ENCODE measurements at regions not wholly inside any gene's neighbourhood (a gene's known extent, or its start where the extent isn't known, plus 50 kb on each side); places are given as distances from the start of the nearest gene placed in this dataset.
"Not testable (repeated sequence)": the region's sequence is repeated elsewhere in the genome, so short reads cannot be mapped to it uniquely, and the experiment has no call there.

- Mint-ChIP-seq H3K9me3 (no peaks in the 10 kb centered on the region), H3K27me3 (peaks cover 0 to 8% (median 0%) of the 10 kb centered on the region in 3 donors), H3K4me3 (no peak overlapping the region), H3K36me3 (no peaks in the 10 kb centered on the region), H3K4me1 (no peaks in the 10 kb centered on the region), H3K27ac (no peak overlapping the region)
- DNase-seq (no peak), ATAC-seq (ENCODE audit: low read depth in 2 of 2) (no peak)
Observed at GRCh38 chr2:58407487-58407886, 166.4 kb upstream of the FANCL start.

GRCh38 chr2:58405341-58405740, 164.2 kb upstream of the FANCL start:
- H3K4me3 Mint-ChIP-seq: no peak overlapping the region
- H3K9me3 Mint-ChIP-seq: no peaks in the 10 kb centered on the region

GRCh38 chr2:58401936-58402335, 160.8 kb upstream of the FANCL start:
- no peak overlapping the region for H3K4me3 Mint-ChIP-seq
- ATAC-seq (ENCODE audit: low read depth in 2 of 2) (no peak), DNase-seq (no peak)
- H3K4me1 Mint-ChIP-seq: no peaks in the 10 kb centered on the region
- H3K27ac Mint-ChIP-seq: no peak overlapping the region
- peaks cover 0 to 1% (median 0%) of the 10 kb centered on the region in 3 donors for H3K27me3 Mint-ChIP-seq
- H3K36me3 Mint-ChIP-seq: no peaks in the 10 kb centered on the region
- H3K9me3 Mint-ChIP-seq: no peaks in the 10 kb centered on the region

More at GRCh38 chr2:58405341-58405740, 164.2 kb upstream of the FANCL start:
- ATAC-seq (ENCODE audit: low read depth in 2 of 2): no peak
- H3K27me3 Mint-ChIP-seq: peaks cover 0 to 8% (median 0%) of the 10 kb centered on the region in 3 donors
- DNase-seq: no peak
- H3K27ac Mint-ChIP-seq: no peak overlapping the region
- H3K36me3 Mint-ChIP-seq: no peaks in the 10 kb centered on the region
- no peaks in the 10 kb centered on the region for H3K4me1 Mint-ChIP-seq

- no peak overlapping the region for H3K27ac Mint-ChIP-seq
- H3K4me3 Mint-ChIP-seq: no peak overlapping the region
- peaks cover 11 to 15% (median 12%) of the 10 kb centered on the region in 3 donors for H3K27me3 Mint-ChIP-seq
- no peaks in the 10 kb centered on the region for H3K36me3 Mint-ChIP-seq
- peaks cover 0 to 3% (median 0%) of the 10 kb centered on the region in 7 donors for H3K9me3 Mint-ChIP-seq
- no peak for DNase-seq
- no peaks in the 10 kb centered on the region for H3K4me1 Mint-ChIP-seq
- ATAC-seq (ENCODE audit: low read depth in 2 of 2): no peak
Observed at GRCh38 chr2:58398406-58398805, 157.3 kb upstream of the FANCL start.

GRCh38 chr2:58387701-58388100, 146.6 kb upstream of the FANCL start:
- no peak for ATAC-seq (ENCODE audit: low read depth in 2 of 2)
- Mint-ChIP-seq H3K36me3 (no peaks in the 10 kb centered on the region), H3K4me3 (no peak overlapping the region), H3K9me3 (peaks cover 0 to 8% (median 1%) of the 10 kb centered on the region in 7 donors), H3K27ac (no peak overlapping the region), H3K27me3 (peaks cover 0 to 12% (median 5%) of the 10 kb centered on the region in 3 donors), H3K4me1 (no peaks in the 10 kb centered on the region)
- no peak for DNase-seq

- not testable (repeated sequence) for H3K9me3 Mint-ChIP-seq, H3K27ac Mint-ChIP-seq
Observed at GRCh38 chr2:58386904-58387303, 145.8 kb upstream of the FANCL start.

GRCh38 chr2:58378152-58378551, 137.0 kb upstream of the FANCL start:
- Mint-ChIP-seq H3K27me3 (peaks cover 0 to 5% (median 4%) of the 10 kb centered on the region in 3 donors), H3K27ac (peak overlapping the region in 1 of 6 donors; percentile 5), H3K9me3 (peaks cover 0 to 4% (median 0%) of the 10 kb centered on the region in 7 donors), H3K4me1 (no peaks in the 10 kb centered on the region), H3K36me3 (no peaks in the 10 kb centered on the region), H3K4me3 (no peak overlapping the region)
- no peak for DNase-seq
- ATAC-seq (ENCODE audit: low read depth in 2 of 2): no peak

More at GRCh38 chr2:58386904-58387303, 145.8 kb upstream of the FANCL start:
- peaks cover 0 to 12% (median 5%) of the 10 kb centered on the region in 3 donors for H3K27me3 Mint-ChIP-seq
- H3K36me3 Mint-ChIP-seq; H3K4me3 Mint-ChIP-seq; ATAC-seq (ENCODE audit: low read depth in 2 of 2); H3K4me1 Mint-ChIP-seq; DNase-seq: not testable (repeated sequence)

GRCh38 chr2:58377181-58377580, 136.1 kb upstream of the FANCL start:
- H3K27ac Mint-ChIP-seq: no peak overlapping the region
- ATAC-seq (ENCODE audit: low read depth in 2 of 2) (no peak), DNase-seq (no peak)
- no peaks in the 10 kb centered on the region for H3K4me1 Mint-ChIP-seq
- peaks cover 0 to 5% (median 4%) of the 10 kb centered on the region in 3 donors for H3K27me3 Mint-ChIP-seq
- no peak overlapping the region for H3K4me3 Mint-ChIP-seq
- no peaks in the 10 kb centered on the region for H3K36me3 Mint-ChIP-seq
- peaks cover 0 to 5% (median 0%) of the 10 kb centered on the region in 7 donors for H3K9me3 Mint-ChIP-seq

GRCh38 chr2:58376592-58376991, 135.5 kb upstream of the FANCL start:
- no peaks in the 10 kb centered on the region for H3K4me1 Mint-ChIP-seq
- no peak overlapping the region for H3K27ac Mint-ChIP-seq
- H3K9me3 Mint-ChIP-seq: peaks cover 0 to 5% (median 0%) of the 10 kb centered on the region in 7 donors
- ATAC-seq (ENCODE audit: low read depth in 2 of 2) (no peak), DNase-seq (no peak)
- H3K27me3 Mint-ChIP-seq: peaks cover 0 to 5% (median 4%) of the 10 kb centered on the region in 3 donors
- H3K36me3 Mint-ChIP-seq: no peaks in the 10 kb centered on the region
- H3K4me3 Mint-ChIP-seq: no peak overlapping the region

- Mint-ChIP-seq H3K4me3 (no peak overlapping the region), H3K27ac (no peak overlapping the region), H3K4me1 (no peaks in the 10 kb centered on the region), H3K36me3 (no peaks in the 10 kb centered on the region), H3K27me3 (peaks cover 0 to 8% (median 0%) of the 10 kb centered on the region in 3 donors), H3K9me3 (peaks cover 0 to 5% (median 0%) of the 10 kb centered on the region in 7 donors)
- ATAC-seq (ENCODE audit: low read depth in 2 of 2): no peak
- DNase-seq: no peak
Observed at GRCh38 chr2:58369594-58369993, 128.5 kb upstream of the FANCL start.

- ATAC-seq (ENCODE audit: low read depth in 2 of 2): no peak
- H3K27me3 Mint-ChIP-seq: peaks cover 0 to 8% (median 4%) of the 10 kb centered on the region in 3 donors
- H3K4me3 Mint-ChIP-seq: no peak overlapping the region
Observed at GRCh38 chr2:58364098-58364497, 123.0 kb upstream of the FANCL start.

GRCh38 chr2:58358026-58358425, 116.9 kb upstream of the FANCL start:
- Mint-ChIP-seq H3K4me1 (no peaks in the 10 kb centered on the region), H3K27me3 (peaks cover 0 to 5% (median 0%) of the 10 kb centered on the region in 3 donors), H3K9me3 (no peaks in the 10 kb centered on the region), H3K27ac (no peak overlapping the region), H3K4me3 (no peak overlapping the region), H3K36me3 (no peaks in the 10 kb centered on the region)
- ATAC-seq (ENCODE audit: low read depth in 2 of 2): no peak
- DNase-seq: no peak

More at GRCh38 chr2:58364098-58364497, 123.0 kb upstream of the FANCL start:
- no peak overlapping the region for H3K27ac Mint-ChIP-seq
- H3K4me1 Mint-ChIP-seq: no peaks in the 10 kb centered on the region
- DNase-seq: no peak
- H3K36me3 Mint-ChIP-seq: no peaks in the 10 kb centered on the region
- H3K9me3 Mint-ChIP-seq: no peaks in the 10 kb centered on the region

GRCh38 chr2:58357521-58357920, 116.4 kb upstream of the FANCL start:
- Mint-ChIP-seq H3K4me3 (no peak overlapping the region), H3K36me3 (no peaks in the 10 kb centered on the region), H3K27ac (no peak overlapping the region), H3K9me3 (no peaks in the 10 kb centered on the region), H3K27me3 (peaks cover 0 to under 1% (median 0%) of the 10 kb centered on the region in 3 donors), H3K4me1 (no peaks in the 10 kb centered on the region)
- ATAC-seq (ENCODE audit: low read depth in 2 of 2) (no peak), DNase-seq (no peak)

- Mint-ChIP-seq H3K4me3 (no peak overlapping the region), H3K4me1 (no peaks in the 10 kb centered on the region), H3K27me3 (peaks cover 0 to 3% (median 0%) of the 10 kb centered on the region in 3 donors), H3K9me3 (no peaks in the 10 kb centered on the region), H3K27ac (no peak overlapping the region), H3K36me3 (no peaks in the 10 kb centered on the region)
- ATAC-seq (ENCODE audit: low read depth in 2 of 2): no peak
- DNase-seq: no peak
Observed at GRCh38 chr2:58354230-58354629, 113.1 kb upstream of the FANCL start.

GRCh38 chr2:58350484-58350883, 109.4 kb upstream of the FANCL start:
- Mint-ChIP-seq H3K27me3 (peaks cover 0 to 5% (median 0%) of the 10 kb centered on the region in 3 donors), H3K4me3 (no peak overlapping the region), H3K27ac (no peak overlapping the region), H3K4me1 (no peaks in the 10 kb centered on the region), H3K36me3 (no peaks in the 10 kb centered on the region), H3K9me3 (peaks cover 0 to 2% (median 0%) of the 10 kb centered on the region in 7 donors)
- ATAC-seq (ENCODE audit: low read depth in 2 of 2) (no peak), DNase-seq (no peak)

All from naive B cell (primary cell).